Activated CD4-positive, alpha-beta T cell treated with anti-CD3 and anti-CD28 coated beads, Interleukin-2, Interleukin-6, amounts not matched to agents 100 ng/mL and 50 ng/mL, durations not matched to agents 16 hours and 8 hours (primary cell): ENCODE measurements at regions not wholly inside any gene's neighbourhood (a gene's known extent, or its start where the extent isn't known, plus 50 kb on each side); places are given as distances from the start of the nearest gene placed in this dataset.

Experiments
- DNase-seq: peaks from one replicate; pipeline ENCODE4 v3.0.0-alpha.2; 2020

DNA sequence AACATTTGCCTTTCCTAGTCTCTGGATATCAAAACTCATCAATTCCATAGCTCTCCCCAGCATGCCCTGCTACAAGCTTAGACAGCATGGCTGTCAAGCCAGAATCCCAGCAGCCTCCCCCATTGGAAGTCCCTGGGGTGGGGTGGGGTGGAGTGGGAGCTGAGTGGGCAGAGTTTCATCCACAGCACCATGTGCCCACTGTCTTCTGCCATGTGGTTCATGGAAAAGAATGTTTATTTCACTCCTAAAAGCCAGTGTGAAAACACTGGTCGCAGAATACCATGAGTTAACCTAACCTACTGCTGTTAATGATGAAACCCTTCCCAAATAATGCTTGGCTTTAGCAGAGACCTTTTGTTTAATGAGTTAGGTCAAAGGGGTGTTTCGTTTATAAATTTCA, 80.2 kb upstream of the KIRREL3 start:
- DNase-seq, result no peak

DNA sequence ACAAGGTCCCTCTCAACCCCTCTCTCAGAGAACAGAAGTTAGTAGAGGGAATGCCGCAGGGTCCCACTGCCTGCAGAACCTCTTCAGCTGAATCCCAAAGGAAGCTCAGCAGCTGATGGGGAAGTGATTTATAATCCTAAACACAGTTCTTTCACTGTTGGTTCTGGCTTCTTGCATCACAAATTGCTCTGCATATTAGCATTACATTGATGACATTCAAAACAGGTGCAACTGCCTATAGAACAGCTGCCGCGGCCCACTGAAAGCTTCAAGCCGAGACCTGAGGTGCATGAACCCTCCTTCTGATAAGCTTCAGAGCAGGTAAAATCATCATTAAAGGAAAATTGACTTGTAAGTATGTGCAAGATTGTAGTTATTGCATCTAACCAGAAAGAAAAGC, 75.2 kb upstream of the KIRREL3 start:
- DNase-seq, result no peak

DNA sequence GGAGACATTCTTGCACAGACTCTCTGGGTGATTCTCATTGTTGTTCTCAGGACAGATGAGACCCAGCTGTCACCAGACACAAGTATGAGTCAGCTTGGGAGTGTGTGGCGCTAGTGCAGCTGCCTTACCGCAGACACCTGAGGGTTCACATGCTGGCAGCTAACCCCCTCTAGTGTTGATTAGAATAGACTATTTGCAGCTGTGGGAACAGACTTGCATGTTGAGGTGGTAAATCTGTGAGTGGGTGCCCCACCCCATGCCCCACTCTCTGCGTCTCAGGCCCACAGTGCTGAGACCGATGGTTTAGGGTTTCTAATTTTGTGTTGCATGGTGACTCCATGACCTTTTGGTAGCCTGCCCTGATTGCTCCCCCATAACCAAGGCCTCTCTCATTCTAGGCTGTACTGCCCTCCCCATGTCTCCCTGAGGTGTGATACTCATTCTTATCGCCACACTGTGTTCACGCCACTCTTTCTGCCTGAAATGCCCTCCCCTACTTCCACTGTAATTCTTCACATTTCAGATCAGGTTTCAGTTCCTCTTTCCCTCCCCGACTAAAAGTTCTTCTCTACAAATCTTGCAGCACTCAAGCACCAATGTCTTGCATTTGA, 73.7 kb upstream of the KIRREL3 start:
- peak; percentile 29 for DNase-seq

DNA sequence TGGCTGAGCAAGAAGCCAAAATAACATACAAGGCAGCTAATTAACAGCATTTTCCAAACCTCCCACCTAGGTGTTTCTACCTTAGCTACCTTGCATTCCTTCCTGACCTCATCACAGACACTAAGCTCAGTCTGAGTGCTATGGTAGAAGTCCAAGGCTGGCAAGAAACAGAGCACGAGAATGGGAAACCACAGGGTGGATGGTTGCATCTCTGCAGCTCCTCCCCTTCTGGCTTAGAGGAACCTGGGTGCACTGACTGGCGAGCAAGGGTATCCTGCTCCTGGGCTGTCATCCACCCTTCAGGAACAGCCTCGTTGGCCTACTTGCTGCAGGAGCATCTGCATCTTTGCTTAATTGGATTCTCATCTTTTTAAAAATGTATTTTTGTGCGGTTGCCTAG, 73.1 kb upstream of the KIRREL3 start:
- DNase-seq, result no peak

DNA sequence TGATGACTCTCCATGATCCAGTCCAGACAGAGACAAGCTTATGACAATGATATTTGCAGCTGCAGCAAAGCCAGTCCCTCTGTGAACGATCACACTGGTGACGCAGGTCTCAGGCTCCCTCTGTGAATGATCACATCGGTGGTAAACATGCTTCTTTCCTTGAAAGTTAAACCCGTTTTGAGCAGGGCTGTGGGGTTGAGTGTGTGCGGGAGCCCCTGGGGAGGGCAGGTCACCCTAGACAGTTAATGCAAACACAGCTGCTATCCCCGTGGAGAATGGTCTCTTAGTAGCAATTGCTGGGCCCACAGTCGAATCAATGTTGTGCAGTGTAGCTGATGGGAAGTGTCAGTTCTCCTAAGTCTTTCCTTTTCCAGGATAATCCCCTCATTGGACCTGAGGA, 71.0 kb upstream of the KIRREL3 start:
- no peak for DNase-seq

DNA sequence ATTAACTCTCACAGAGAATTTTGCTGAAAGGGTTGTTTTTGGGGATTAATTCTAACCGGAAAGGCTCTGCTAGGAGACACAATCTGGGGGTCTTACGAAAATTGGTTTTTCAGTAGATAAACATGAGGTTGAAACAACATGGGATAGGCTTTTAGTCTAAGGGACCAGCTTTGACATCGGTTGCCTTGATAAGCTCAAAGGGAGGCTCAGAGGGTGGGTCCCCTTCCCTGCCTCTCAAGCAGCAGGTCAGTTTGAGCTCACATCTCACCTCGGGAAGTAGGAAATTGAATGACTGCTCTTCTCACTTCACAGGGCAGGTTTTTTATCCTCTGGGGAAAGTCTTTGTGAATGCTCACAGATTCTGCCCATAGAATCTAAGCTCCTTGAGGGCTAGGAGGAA, 70.2 kb upstream of the KIRREL3 start:
- DNase-seq, result no peak

DNA sequence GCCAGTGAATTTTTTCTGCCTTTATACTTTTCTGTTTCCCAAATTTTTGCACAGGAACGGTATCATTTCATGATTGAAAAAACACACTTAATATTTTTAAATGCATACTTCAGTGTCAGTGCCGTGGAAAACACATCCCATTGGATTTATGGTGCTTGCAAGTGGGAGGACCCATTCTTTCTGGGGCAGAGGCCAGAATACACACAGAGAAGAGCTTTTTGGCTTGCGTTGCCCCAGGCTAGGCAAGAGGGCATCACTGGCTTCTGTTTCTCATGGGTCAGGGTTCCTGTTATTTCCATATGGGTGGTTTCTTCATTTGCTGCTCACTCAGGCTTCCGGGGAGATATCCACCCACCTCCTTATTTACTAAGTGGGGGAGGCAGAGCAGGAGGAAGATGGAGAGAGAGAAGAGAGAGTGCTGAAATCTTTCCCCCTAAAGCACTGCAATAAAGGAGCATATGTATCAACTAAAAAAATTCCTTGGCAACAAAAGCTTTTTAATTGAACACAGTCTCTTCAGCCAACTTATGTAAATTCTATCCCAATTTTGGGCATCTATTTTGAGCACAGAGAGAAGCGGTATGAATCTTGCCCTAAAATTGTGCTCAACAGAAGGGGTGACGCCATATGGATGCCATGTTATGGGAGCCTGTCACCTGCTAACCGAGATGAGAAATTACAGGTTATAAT, 66.0 kb upstream of the KIRREL3 start:
- DNase-seq, result no peak

DNA sequence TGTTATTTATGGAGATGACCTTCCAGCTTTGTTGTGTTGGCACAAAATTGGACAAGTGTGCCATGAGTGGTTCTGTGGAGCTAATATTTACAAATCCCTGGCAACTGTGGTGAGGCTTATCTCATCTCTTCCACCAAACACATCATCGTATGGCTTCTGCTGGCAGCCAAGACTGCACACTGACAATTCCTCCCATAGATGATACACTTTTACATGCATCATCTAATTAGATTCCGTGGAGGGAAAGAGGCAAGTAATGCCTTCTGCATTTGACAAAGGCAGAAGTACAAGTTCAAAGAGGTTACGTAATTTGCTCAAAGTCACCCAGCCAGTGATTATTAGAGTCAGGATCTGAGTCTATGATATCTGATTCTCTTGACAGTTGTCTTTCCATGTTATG, 62.7 kb upstream of the KIRREL3 start:
- no peak for DNase-seq

DNA sequence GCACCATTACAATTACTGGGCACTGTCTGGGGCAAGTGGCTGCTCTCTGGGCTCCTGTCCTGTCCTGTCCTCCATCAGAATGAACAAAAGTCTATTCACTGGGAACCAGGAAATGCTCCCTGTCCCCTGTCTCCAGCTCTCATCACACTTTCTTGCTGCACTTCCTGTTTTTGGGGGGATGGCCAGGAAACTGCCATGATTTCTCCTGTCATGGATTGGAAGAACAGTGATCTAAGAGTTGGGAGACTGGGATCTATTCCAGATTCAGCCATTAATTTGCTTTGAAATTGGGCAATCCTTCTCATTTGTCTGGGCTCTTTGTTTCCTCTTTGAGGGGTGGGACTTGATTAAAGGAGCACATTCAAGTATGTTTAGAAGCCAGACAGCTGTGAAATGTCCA, 61.4 kb upstream of the KIRREL3 start:
- no peak for DNase-seq

DNA sequence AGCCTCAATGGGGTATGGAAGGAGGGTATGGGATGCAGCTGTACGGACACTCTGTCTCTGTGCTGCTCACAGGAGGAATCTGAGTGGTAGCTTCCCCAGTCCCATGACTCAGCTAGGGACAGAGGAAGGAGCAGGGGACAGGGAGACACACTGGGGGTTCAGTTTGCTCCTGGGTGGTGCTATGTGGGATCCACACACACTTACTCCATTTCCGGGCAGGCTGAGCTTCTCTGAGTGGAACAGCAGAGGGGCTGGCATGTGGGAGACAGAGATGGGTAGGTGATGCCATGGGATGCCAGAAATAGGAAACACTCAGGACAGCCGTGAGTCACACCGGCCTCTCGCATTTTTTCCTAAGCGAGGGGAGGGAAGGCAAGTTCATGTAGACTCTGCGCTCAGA, 59.2 kb upstream of the KIRREL3 start:
- no peak for DNase-seq

DNA sequence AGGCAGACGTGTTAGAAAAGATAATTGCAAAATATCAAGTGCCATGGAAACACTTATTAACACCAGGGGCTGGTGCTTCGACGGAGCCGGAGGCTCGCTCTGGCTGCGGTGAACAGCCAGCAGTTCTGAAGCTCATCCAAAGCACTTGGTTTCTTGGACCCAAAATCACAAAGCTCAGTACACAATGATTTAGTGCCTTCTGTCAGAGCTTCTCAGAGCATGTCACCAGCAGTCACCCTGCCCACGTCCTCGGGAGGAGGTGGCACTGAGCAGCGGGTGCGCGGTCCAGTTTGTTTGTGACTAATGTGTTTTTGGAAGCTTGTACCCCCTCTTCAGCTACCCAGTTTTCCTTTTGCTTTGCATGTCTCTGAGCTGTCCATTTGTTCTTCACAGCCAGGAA, 58.7 kb upstream of the KIRREL3 start:
- DNase-seq, result no peak

DNA sequence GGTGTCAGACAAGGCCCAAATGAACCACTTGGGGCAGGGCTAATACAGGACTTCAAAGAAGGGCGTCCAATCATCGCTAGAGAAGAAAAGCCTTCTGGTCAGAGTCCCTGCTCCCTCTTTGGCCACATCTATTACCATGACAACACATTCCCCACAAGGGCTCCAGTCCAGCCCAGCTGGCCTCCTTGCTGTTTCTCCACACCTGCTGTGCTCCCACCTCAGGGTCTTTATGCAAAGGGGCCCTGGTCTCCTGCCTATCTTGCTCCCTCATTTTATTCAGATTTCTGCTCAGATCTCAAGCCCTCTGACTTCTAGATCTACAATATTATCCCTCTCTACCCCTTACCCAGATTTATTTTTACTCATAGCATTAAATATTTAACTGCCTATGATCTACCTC, 58.0 kb upstream of the KIRREL3 start:
- DNase-seq, result no peak

DNA sequence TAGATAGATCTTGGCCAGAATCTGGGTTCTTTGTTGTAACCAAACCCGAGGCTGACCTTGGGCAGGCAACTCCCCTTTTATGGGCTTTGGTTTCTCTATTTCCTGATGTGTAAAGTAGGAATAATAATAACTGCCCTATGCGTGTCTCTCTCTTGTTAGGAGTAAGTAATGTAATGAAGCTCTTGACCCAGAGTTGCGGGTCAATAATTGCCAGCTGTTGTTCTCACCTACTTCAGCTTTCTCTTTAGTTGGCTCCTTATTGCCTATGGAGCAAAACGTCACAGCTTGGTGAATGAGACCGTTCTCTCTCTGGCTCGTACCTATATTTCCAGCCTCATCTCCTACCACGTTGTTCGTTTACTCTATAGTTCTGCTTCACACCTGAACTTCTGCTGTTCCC, 56.6 kb upstream of the KIRREL3 start:
- no peak for DNase-seq

DNA sequence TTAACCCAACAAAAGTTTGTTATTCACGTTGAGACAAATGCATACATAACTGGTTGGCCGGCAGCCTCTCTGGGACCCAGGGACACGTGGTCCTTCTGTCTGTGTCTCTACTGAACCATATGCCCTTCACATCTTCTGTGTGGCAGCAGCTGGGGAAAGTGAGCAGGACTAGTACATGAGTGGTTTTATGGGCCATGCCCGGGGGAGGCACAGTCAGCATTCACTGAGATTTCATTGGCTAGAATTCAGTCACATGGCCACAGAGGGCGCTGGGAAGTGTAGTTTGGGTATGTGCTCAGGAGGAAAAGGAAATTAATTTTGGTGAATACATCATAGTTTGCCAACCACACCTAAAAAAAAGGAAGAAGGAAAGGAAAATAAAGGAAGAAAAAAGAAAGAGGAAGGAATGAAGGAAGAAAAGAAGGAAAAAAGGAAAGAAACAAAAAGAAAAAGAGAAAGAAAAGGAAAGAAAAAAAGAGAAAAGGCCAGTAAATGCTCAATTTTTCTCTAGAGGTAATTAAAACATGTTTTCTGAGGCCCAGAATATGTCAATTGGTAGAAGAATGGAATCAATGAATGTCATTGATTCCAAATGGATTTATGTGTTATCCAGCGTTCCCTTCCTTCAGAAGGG, 55.9 kb upstream of the KIRREL3 start:
- DNase-seq, result no peak

DNA sequence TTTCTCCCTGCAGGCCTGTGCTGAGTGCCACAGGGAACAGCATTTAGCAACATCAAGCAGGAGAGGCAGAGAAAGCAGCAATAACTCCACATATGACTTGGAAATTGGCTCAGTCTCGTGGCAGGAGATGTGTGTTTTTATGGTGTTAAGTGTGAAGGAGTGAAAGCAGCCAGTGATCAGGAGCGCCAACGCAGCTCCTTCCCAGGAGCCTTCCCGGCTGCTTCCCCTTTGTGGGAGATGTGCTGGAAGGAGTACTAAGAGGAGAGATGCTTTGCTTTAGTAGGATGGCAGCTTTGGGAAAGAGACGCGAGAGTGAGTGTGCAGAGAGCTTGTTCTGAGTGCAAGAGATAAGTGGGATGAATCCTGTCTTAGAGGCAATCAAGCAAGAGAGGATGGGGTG, 54.7 kb upstream of the KIRREL3 start:
- no peak for DNase-seq

DNA sequence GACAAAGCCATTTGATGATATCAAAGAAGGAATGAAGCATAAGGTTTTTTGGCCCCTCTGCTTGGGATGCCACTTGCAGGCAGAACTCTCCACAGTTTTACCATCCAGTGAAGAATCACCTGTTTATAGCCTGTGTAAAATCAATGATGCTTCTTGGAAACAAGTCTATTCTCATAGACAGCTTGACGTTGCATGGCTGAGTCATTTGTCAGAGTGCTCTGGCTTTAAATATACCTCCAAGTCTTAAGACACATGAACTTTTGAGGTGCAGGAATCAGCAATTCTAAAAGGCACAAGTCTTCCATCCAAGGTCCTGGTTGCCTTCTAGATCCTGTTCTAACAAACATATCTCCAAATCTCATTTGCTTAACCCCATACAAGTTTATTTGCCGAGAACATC, 53.6 kb upstream of the KIRREL3 start:
- DNase-seq, result no peak

DNA sequence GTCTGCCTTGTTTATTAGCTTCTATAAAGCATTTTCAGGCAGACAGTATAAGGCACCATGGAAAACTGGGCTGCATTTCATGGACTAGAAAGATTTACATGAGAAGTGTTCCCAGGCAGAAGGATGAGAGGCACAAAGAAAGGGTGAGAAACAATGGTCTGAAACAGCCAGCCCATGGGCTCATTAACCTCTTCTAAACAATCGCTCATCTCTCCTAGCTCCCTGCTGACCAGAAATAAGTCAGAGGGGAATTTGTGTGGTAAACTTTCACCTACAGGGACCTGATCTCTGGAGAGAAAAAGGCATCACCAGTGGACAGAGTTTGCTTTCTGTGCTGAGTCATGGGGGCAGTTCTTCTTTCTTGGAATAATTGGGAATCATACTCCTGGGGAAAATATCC, 51.8 kb upstream of the KIRREL3 start:
- no peak for DNase-seq
